H1 (cell line): ENCODE measurements at regions not wholly inside any gene's neighbourhood (a gene's known extent, or its start where the extent isn't known, plus 50 kb on each side); places are given as distances from the start of the nearest gene placed in this dataset.

Experiments
- CTCF ChIA-PET: fragments of 300-600 bp; sonication (Branson Sonifier 250); formaldehyde crosslinking; loops from one replicate; lab custom pipeline; 2021; ENCODE audit not compliant: partially characterized antibody; lab: Charles Lee
- POLR2A ChIA-PET: fragments of 300-600 bp; sonication (Branson Sonifier 250); formaldehyde crosslinking; loops from one replicate; lab custom pipeline; 2021; ENCODE audit warnings: inconsistent platforms; ENCODE audit not compliant: partially characterized antibody; lab: Charles Lee
- DNase-seq, 2 experiments: peaks; one replicate each; pipeline versions ENCODE4 v3.0.0 to v3.0.0-alpha.2; 2010 to 2022; ENCODE audit warnings: low spot score in 2 of 2, low read depth in 1 of 2, mixed read lengths in 1 of 2
- FAIRE-seq: peaks from 2 replicates; lab custom pipeline; 2011; peaks lifted over from hg19 to GRCh38; lab: Jason Lieb, UNC
- H2AFZ ChIP-seq: 2 replicates; pipeline ENCODE4 v1.8.1; 2012; ENCODE audit warnings: low read length, inconsistent platforms
- H2AK5ac ChIP-seq: 2 replicates; pipeline ENCODE4 v1.6.1; 2013; ENCODE audit warnings: low read depth, low read length
- H2BK120ac ChIP-seq: replicated peaks from 2 replicates; pipeline ENCODE3; 2013; ENCODE audit warnings: low read depth, low read length, inconsistent platforms
- H2BK12ac ChIP-seq: 2 replicates; pipeline ENCODE4 v1.6.1; 2013; ENCODE audit warnings: low read depth, low read length
- H2BK15ac ChIP-seq: 2 replicates; pipeline ENCODE4 v1.6.1; 2013; ENCODE audit warnings: low read length
- H2BK20ac ChIP-seq: 2 replicates; pipeline ENCODE4 v1.6.1; 2013; ENCODE audit warnings: low read length
- H2BK5ac ChIP-seq: 2 replicates; pipeline ENCODE4 v1.6.1; 2013; ENCODE audit warnings: low read depth, low read length
- H3K14ac ChIP-seq: 2 replicates; pipeline ENCODE4 v1.6.1; 2013; ENCODE audit warnings: inconsistent platforms; ENCODE audit not compliant: insufficient read length
- H3K18ac ChIP-seq: 2 replicates; pipeline ENCODE4 v1.6.1; 2013; ENCODE audit warnings: low read length; ENCODE audit errors: extremely low read depth
- H3K23ac ChIP-seq: 2 replicates; pipeline ENCODE4 v1.6.1; 2013; ENCODE audit warnings: inconsistent platforms; ENCODE audit not compliant: insufficient read length
- H3K23me2 ChIP-seq: 2 replicates; pipeline ENCODE4 v1.6.1; 2013; ENCODE audit warnings: low read depth, low read length
- H3K27ac ChIP-seq: 2 replicates; pipeline ENCODE4 v1.6.1; 2011; ENCODE audit warnings: low read depth, low read length, inconsistent platforms
- H3K27me3 ChIP-seq, 4 experiments: replicated peaks in 1 of 4; 1 replicate in 1 of 4; 2 replicates in 3 of 4; pipeline versions ENCODE4 v1.6.1 to v1.8.1; 2011 to 2013; ENCODE audit warnings: low read length in 3 of 4, mild to moderate bottlenecking in 3 of 4, inconsistent platforms in 2 of 4, mixed read lengths in 2 of 4, moderate library complexity in 1 of 4; ENCODE audit not compliant: control insufficient read depth in 3 of 4, insufficient read depth in 3 of 4; ENCODE audit errors: extremely low read depth in 1 of 4
- H3K36me3 ChIP-seq, 4 experiments: 2 replicates each; pipeline versions ENCODE4 v1.6.1 to v1.8.1; 2011 to 2013; ENCODE audit warnings: mild to moderate bottlenecking in 4 of 4, low read length in 3 of 4, moderate library complexity in 2 of 4, control low read depth in 1 of 4, inconsistent platforms in 1 of 4; ENCODE audit not compliant: insufficient read depth in 4 of 4, control insufficient read depth in 2 of 4
- H3K4ac ChIP-seq: replicated peaks from 2 replicates; pipeline ENCODE3; 2013; ENCODE audit warnings: low read length, low read depth, mixed read lengths, inconsistent platforms; ENCODE audit not compliant: insufficient read length
- H3K4me1 ChIP-seq, 4 experiments: replicated peaks in 1 of 4; 1 replicate in 1 of 4; 2 replicates in 3 of 4; pipeline versions ENCODE4 v1.6.1 to v1.8.1; 2011 to 2013; ENCODE audit warnings: low read length in 3 of 4, inconsistent platforms in 2 of 4, mixed read lengths in 1 of 4; ENCODE audit not compliant: insufficient read depth in 4 of 4, control insufficient read depth in 3 of 4
- H3K4me2 ChIP-seq, 2 experiments: 2 replicates each; pipeline versions ENCODE4 v1.6.1 to v1.8.1; 2011 to 2013; ENCODE audit warnings: low read depth in 2 of 2, low read length in 2 of 2, control low read depth in 1 of 2, inconsistent platforms in 1 of 2, mild to moderate bottlenecking in 1 of 2; ENCODE audit not compliant: insufficient read depth in 1 of 2
- H3K4me3 ChIP-seq, 4 experiments: fragments of 200-600, 300-600 bp in 1 of 4; sonication (generic), shearing (Covaris generic), sonication (Bioruptor Twin) in 1 of 4; 2 replicates each; pipeline versions ENCODE4 v1.5.1 to v1.8.1; 2011 to 2016; ENCODE audit warnings: low read length in 4 of 4, low read depth in 3 of 4, control low read depth in 2 of 4, inconsistent platforms in 2 of 4, mild to moderate bottlenecking in 2 of 4, mixed read lengths in 1 of 4, moderate library complexity in 1 of 4; ENCODE audit not compliant: insufficient read depth in 2 of 4; ENCODE audit errors: extremely low read depth in 1 of 4
- H3K56ac ChIP-seq: replicated peaks from 2 replicates; pipeline ENCODE3; 2013; ENCODE audit warnings: low read depth, mild to moderate bottlenecking, mixed read lengths, low read length, inconsistent platforms; ENCODE audit not compliant: insufficient read length
- H3K79me1 ChIP-seq: 2 replicates; pipeline ENCODE4 v1.6.1; 2013; ENCODE audit warnings: low read depth, low read length, control low read depth
- H3K79me2 ChIP-seq, 2 experiments: 2 replicates each; pipeline versions ENCODE4 v1.6.1 to v1.8.1; 2012 to 2013; ENCODE audit warnings: low read length in 2 of 2, mild to moderate bottlenecking in 2 of 2, inconsistent platforms in 1 of 2; ENCODE audit not compliant: insufficient read depth in 2 of 2, control insufficient read depth in 1 of 2
- H3K9ac ChIP-seq, 4 experiments: replicated peaks in 1 of 4; 1 replicate in 1 of 4; 2 replicates in 3 of 4; pipeline versions ENCODE4 v1.6.1 to v1.8.1; 2011 to 2013; ENCODE audit warnings: low read depth in 3 of 4, low read length in 3 of 4, control low read depth in 2 of 4, mild to moderate bottlenecking in 2 of 4, moderate library complexity in 2 of 4, inconsistent platforms in 1 of 4; ENCODE audit errors: extremely low read depth in 1 of 4
- H3K9me3 ChIP-seq, 2 experiments: 2 replicates each; pipeline versions ENCODE4 v1.6.1 to v1.8.1; 2012 to 2013; ENCODE audit warnings: mild to moderate bottlenecking in 2 of 2, moderate library complexity in 2 of 2, control low read depth in 1 of 2, inconsistent platforms in 1 of 2, low read depth in 1 of 2, low read length in 1 of 2, mixed read lengths in 1 of 2; ENCODE audit not compliant: insufficient read depth in 2 of 2
- H4K20me1 ChIP-seq, 2 experiments: replicated peaks in 1 of 2; 2 replicates each; pipeline versions ENCODE3 to v1.8.1; 2011 to 2013; ENCODE audit warnings: inconsistent platforms in 2 of 2, low read length in 2 of 2, mild to moderate bottlenecking in 1 of 2; ENCODE audit not compliant: insufficient read depth in 2 of 2, control insufficient read depth in 1 of 2
- H4K5ac ChIP-seq: 2 replicates; pipeline ENCODE4 v1.6.1; 2013; ENCODE audit warnings: low read length, low read depth, mixed read lengths, inconsistent platforms; ENCODE audit not compliant: insufficient read length
- H4K8ac ChIP-seq: 2 replicates; pipeline ENCODE4 v1.8.0; 2013; ENCODE audit warnings: mild to moderate bottlenecking, moderate library complexity, low read length, inconsistent platforms; ENCODE audit not compliant: insufficient read depth; ENCODE audit errors: extremely low read depth
- H4K91ac ChIP-seq: replicated peaks from 2 replicates; pipeline ENCODE3; 2013; ENCODE audit warnings: low read length, mixed read lengths, inconsistent platforms; ENCODE audit not compliant: insufficient read length
- CEBPB ChIP-seq: IDR thresholded peaks from 2 replicates; pipeline ENCODE4 v1.6.1; 2012; ENCODE audit warnings: low read depth, low read length
- YY1 ChIP-seq: IDR thresholded peaks from 2 replicates; pipeline ENCODE4 v1.6.1; 2011; ENCODE audit warnings: low read depth, mild to moderate bottlenecking, low read length
- WGBS, 2 experiments: shearing (Covaris generic) in 1 of 2; methylation state at CpG; one replicate each; pipeline versions ENCODE4 v1.1.6 to v1.1.7; 2013 to 2015; ENCODE audit warnings: low lambda C conversion rate in 2 of 2, mixed read lengths in 2 of 2, inconsistent platforms in 1 of 2, low coverage in 1 of 2, missing lambda C conversion rate in 1 of 2; ENCODE audit not compliant: insufficient replicate concordance in 2 of 2, insufficient coverage in 1 of 2, insufficient read length in 1 of 2; ENCODE audit errors: extremely low coverage in 1 of 2, missing lambda C conversion rate in 1 of 2; 5-methylcytosine and 5-hydroxymethylcytosine counted together
- TF ChIP-seq, protein P1 (sequence below): IDR thresholded peaks from 2 replicates; pipeline ENCODE4 v1.6.1; 2011; ENCODE audit warnings: low read length, improper control_type of control experiment

- Histone ChIP-seq H3K4me2 (no peak overlapping the region), H3K14ac (no peak overlapping the region), H4K20me1 (no peaks in the 10 kb centered on the region), H2BK12ac (no peak overlapping the region), H3K4me3 (no peak overlapping the region), H3K36me3 (no peaks in the 10 kb centered on the region), H3K79me1 (no peaks in the 10 kb centered on the region), H4K8ac (no peak overlapping the region), H3K9ac (no peak overlapping the region), H3K18ac (no peak overlapping the region), H2AK5ac (no peak overlapping the region), H2BK5ac (no peak overlapping the region), H3K79me2 (no peaks in the 10 kb centered on the region), H3K56ac (no peak overlapping the region), H4K5ac (no peak overlapping the region), H2BK20ac (no peak overlapping the region)
- DNase-seq, result no peak
- WGBS, 2 experiments, result 50% methylated on average over 2 of the region's 2 CpGs; no CpG with 5 or more reads in 1 of the 2 experiments
- POLR2A ChIA-PET, result interaction anchor here (1.9 kb wide), 1 partner anchor 11 kb away, joined by 5 read pairs; no protein-coding TSS in a partner anchor
- TF ChIP-seq, protein P1, sequence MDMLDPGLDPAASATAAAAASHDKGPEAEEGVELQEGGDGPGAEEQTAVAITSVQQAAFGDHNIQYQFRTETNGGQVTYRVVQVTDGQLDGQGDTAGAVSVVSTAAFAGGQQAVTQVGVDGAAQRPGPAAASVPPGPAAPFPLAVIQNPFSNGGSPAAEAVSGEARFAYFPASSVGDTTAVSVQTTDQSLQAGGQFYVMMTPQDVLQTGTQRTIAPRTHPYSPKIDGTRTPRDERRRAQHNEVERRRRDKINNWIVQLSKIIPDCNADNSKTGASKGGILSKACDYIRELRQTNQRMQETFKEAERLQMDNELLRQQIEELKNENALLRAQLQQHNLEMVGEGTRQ, result no peak
- TF ChIP-seq YY1, result no peak
- no peak for TF ChIP-seq CEBPB
- TF ChIP-seq, all 59 proteins: peak for 0
- H3K4ac ChIP-seq, result no peak overlapping the region
- H3K27ac ChIP-seq, result no peak overlapping the region
- no peaks in the 10 kb centered on the region for H3K4me1 ChIP-seq
- H2AFZ ChIP-seq, result no peak overlapping the region
- H3K9me3 ChIP-seq, result 0 out of 4 replicates have a peak, but pooled peaks cover 2 to 3% of the 10 kb centered on the region in 2 experiments
- H2BK15ac ChIP-seq, result no peak overlapping the region
- no peaks in the 10 kb centered on the region for H3K27me3 ChIP-seq
- no peak for FAIRE-seq
- H3K23ac ChIP-seq, result no peak overlapping the region
- H4K91ac ChIP-seq, result no peak overlapping the region
- H2BK120ac ChIP-seq, result no peak overlapping the region
- CTCF ChIA-PET, result interaction anchor here (0.6 to 1.1 kb wide), 2 partner anchors 69 to 394 kb away, joined by 3 to 4 read pairs; no protein-coding TSS in a partner anchor
- no peaks in the 10 kb centered on the region for H3K23me2 ChIP-seq
Measured at GRCh38 chr7:31203551-31203950, 137.0 kb downstream of the NEUROD6 start.
